Testis (tissue), 2 donors: ENCODE measurements at regions not wholly inside any gene's neighbourhood (a gene's known extent, or its start where the extent isn't known, plus 50 kb on each side); places are given as distances from the start of the nearest gene placed in this dataset.

Experiments
- DNase-seq: peaks from one replicate; pipeline ENCODE4 v3.0.0-alpha.2; 2019
- H3K27ac ChIP-seq, 2 donors: fragments of 200-600 bp; sonication (generic); one replicate each; pipeline ENCODE4 v1.5.1; 2019
- H3K27me3 ChIP-seq: fragments of 200-600 bp; sonication (generic); one replicate; pipeline ENCODE4 v1.5.1; 2019
- H3K36me3 ChIP-seq: fragments of 200-600 bp; sonication (generic); one replicate; pipeline ENCODE4 v1.5.1; 2017; ENCODE audit warnings: low read depth; ENCODE audit errors: missing control alignments
- H3K4me1 ChIP-seq: fragments of 200-600 bp; sonication (generic); one replicate; pipeline ENCODE4 v1.5.1; 2019
- H3K4me3 ChIP-seq, 2 donors: fragments of 200-600 bp; sonication (generic); one replicate each; pipeline ENCODE4 v1.5.1; 2017 to 2019
- H3K9me3 ChIP-seq: fragments of 200-600 bp; sonication (generic); one replicate; pipeline ENCODE4 v1.5.1; 2017
- POLR2A ChIP-seq: fragments of 450-650 bp; IDR thresholded peaks from one replicate; pipeline ENCODE4 v1.6.1; 2017; ENCODE audit warnings: antibody characterized with exemption, mild to moderate bottlenecking, moderate library complexity
- WGBS, 2 donors: methylation state at CpG; one replicate each; pipeline ENCODE4 v1.1.5; 2018; 5-methylcytosine and 5-hydroxymethylcytosine counted together
- intact Hi-C: fragments of 100-400 bp; cut with DNase I; formaldehyde crosslinking; loops from one replicate; pipeline ENCODE4 v1.15.1; 2023; ENCODE audit warnings: low total_unique reads
- TF ChIP-seq, protein P1 (sequence below), 3 experiments: fragments of 450-650 bp in 2 of 3; fragments of 200-600 bp in 1 of 3; sonication (generic) in 1 of 3; IDR thresholded peaks; one replicate each; pipeline ENCODE4 v1.5.1; 2016 to 2019; ENCODE audit warnings: antibody characterized with exemption in 3 of 3, mild to moderate bottlenecking in 2 of 3, moderate library complexity in 1 of 3

DNA sequence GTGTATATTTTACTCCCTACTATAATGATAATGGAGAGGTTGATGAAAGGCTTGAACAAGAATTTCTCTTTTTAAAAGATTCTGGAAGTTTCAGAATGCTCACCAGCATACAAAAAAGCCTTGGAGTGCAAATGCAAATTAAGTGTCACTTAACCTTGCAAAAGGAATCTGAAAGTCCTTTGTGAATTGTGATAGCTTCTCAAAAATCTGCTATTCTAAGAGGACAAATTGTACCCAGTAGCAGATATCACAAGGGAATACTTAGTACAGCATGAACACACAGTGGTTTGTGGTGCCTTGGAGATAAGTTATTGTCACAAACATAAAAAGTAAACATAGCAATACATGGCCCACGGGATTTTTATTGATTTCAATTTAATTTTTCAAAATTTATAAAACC lies 1208.3 kb upstream of the B3GALT2 start:
- H3K4me1 ChIP-seq: no peaks in the 10 kb centered on the region
- no peak overlapping the region for H3K4me3 ChIP-seq
- no peaks in the 10 kb centered on the region for H3K27me3 ChIP-seq
- H3K9me3 ChIP-seq: no peaks in the 10 kb centered on the region
- no peak for TF ChIP-seq POLR2A
- TF ChIP-seq, protein P1, sequence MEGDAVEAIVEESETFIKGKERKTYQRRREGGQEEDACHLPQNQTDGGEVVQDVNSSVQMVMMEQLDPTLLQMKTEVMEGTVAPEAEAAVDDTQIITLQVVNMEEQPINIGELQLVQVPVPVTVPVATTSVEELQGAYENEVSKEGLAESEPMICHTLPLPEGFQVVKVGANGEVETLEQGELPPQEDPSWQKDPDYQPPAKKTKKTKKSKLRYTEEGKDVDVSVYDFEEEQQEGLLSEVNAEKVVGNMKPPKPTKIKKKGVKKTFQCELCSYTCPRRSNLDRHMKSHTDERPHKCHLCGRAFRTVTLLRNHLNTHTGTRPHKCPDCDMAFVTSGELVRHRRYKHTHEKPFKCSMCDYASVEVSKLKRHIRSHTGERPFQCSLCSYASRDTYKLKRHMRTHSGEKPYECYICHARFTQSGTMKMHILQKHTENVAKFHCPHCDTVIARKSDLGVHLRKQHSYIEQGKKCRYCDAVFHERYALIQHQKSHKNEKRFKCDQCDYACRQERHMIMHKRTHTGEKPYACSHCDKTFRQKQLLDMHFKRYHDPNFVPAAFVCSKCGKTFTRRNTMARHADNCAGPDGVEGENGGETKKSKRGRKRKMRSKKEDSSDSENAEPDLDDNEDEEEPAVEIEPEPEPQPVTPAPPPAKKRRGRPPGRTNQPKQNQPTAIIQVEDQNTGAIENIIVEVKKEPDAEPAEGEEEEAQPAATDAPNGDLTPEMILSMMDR (IDR thresholded peaks at IDR 0.05): no peak
- no peaks in the 10 kb centered on the region for H3K36me3 ChIP-seq
- intact Hi-C loops: no loop called here
- 36 to 45% methylated on average over 1 of the region's 1 CpG for WGBS, 2 donors
- H3K27ac ChIP-seq: no peak overlapping the region
- no peak for DNase-seq

DNA sequence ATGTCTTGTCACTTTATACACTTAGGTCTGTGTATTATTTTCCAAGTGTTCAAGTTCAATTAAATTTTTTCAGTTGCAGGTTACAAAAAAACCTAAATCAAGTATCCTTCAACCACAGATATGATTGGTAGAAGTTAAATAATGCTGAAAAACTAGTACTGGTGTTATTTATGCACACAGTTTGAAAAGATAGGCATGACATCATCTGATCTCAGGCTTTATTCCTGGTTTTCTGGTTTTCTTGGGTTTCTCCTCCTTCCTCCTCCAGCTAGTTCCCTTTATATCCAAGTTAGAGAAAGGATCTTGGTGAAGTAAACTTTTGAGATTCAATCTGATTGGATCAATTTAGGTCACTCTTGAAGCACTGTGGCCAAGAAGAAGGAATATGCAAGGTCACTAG lies 1201.1 kb upstream of the B3GALT2 start:
- intact Hi-C loops: no loop called here
- no peak overlapping the region for H3K4me3 ChIP-seq
- no peak overlapping the region for H3K27ac ChIP-seq
- no peaks in the 10 kb centered on the region for H3K9me3 ChIP-seq
- H3K4me1 ChIP-seq: no peaks in the 10 kb centered on the region
- DNase-seq: no peak
- no peaks in the 10 kb centered on the region for H3K27me3 ChIP-seq
- no peaks in the 10 kb centered on the region for H3K36me3 ChIP-seq
- TF ChIP-seq POLR2A: no peak
- TF ChIP-seq, protein P1 (IDR thresholded peaks at IDR 0.05): no peak

DNA sequence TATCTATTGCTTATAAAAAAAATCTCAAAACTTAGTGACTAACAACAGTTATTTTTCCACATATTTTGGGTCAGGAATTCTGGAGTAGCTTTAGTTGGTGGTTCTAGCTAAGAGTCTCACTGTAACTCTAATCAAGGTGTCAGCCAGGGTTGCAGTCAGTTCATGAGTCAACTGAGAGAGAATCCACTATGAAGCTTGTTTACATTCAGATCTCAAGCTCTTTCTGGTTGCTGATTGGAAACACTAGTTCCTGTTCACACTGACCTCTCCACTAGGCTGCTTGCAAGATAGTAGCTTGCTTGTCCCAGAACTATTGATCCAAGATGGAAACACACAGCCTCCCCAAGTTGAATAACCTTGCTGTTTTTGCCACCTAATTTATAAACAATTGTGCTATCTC lies 1192.1 kb upstream of the B3GALT2 start:
- no peak for TF ChIP-seq POLR2A
- TF ChIP-seq, protein P1 (IDR thresholded peaks at IDR 0.05): no peak
- no peak overlapping the region for H3K4me3 ChIP-seq
- intact Hi-C loops: no loop called here
- no peaks in the 10 kb centered on the region for H3K4me1 ChIP-seq
- no peak overlapping the region for H3K27ac ChIP-seq
- no peaks in the 10 kb centered on the region for H3K27me3 ChIP-seq
- H3K9me3 ChIP-seq: no peaks in the 10 kb centered on the region
- no peaks in the 10 kb centered on the region for H3K36me3 ChIP-seq
- DNase-seq: no peak

DNA sequence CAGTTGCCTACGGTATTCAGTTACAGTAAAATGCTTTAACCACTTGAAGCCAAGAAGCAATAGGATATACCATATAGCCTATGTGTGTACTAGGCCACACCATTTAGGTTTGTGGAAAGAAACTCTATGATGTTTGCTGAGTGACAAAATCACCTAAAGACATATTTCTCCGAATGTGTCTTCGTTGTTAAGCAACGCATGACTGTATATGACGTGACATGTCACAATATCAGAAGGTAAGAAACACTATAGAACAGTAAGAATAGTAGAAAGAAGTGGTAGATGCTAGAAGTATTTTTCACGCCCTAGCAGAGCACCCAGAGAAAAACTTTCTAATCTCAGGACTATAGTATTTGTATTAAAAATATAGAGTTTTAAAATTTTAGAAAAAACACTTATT lies 1188.2 kb upstream of the B3GALT2 start:
- H3K27me3 ChIP-seq: no peaks in the 10 kb centered on the region
- WGBS, 2 donors: 89 to 93% methylated on average over 6 of the region's 6 CpGs
- no peak overlapping the region for H3K4me3 ChIP-seq
- H3K27ac ChIP-seq: no peak overlapping the region
- no peaks in the 10 kb centered on the region for H3K36me3 ChIP-seq
- H3K4me1 ChIP-seq: no peaks in the 10 kb centered on the region
- intact Hi-C loops: no loop called here
- TF ChIP-seq POLR2A: no peak
- TF ChIP-seq, protein P1 (IDR thresholded peaks at IDR 0.05): no peak
- no peaks in the 10 kb centered on the region for H3K9me3 ChIP-seq
- DNase-seq: no peak

DNA sequence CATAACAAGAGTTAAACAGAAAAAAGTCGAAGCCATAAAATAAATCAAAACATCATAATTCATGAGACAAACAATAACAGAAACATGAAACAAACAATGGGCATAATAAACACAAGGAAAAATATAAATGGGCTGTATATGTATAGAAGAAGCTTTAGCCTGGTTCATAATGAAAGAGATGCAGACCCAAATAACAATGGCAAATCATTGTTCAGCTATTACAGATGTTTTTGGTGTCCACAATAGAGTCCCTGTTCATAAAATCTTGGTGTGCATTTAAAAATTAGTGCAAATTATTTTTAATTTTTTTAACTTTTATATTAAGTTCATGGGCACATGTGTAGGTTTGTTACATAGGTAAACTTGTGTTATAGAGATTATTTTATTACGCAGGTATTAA lies 1185.9 kb upstream of the B3GALT2 start:
- Histone ChIP-seq H3K27me3 (no peaks in the 10 kb centered on the region), H3K27ac (no peak overlapping the region), H3K9me3 (no peaks in the 10 kb centered on the region), H3K4me3 (no peak overlapping the region), H3K36me3 (no peaks in the 10 kb centered on the region), H3K4me1 (no peaks in the 10 kb centered on the region)
- TF ChIP-seq, protein P1 (IDR thresholded peaks at IDR 0.05): no peak
- TF ChIP-seq POLR2A: no peak
- intact Hi-C loops: no loop called here
- no peak for DNase-seq
- 47 to 94% methylated on average over 2 of the region's 2 CpGs for WGBS, 2 donors
